ENCODE measurements at regions not wholly inside any gene's neighbourhood (a gene's known extent, or its start where the extent isn't known, plus 50 kb on each side); places are given as distances from the start of the nearest gene placed in this dataset.

GRCh38 chr2:192307530-192307929 is 112.8 kb upstream of the TMEFF2 start (continued):
- no peak for TF ChIP-seq CHD7 (IDR thresholded peaks at IDR 0.05; ENCODE audit: insufficient replicate concordance, low read length)
- no peak for TF ChIP-seq CEBPB (IDR thresholded peaks at IDR 0.05; ENCODE audit: low read depth, low read length)
- no peak for TF ChIP-seq SAP30 (IDR thresholded peaks at IDR 0.05; ENCODE audit: insufficient read depth, insufficient replicate concordance, low read length)
- TF ChIP-seq RBBP5 (IDR thresholded peaks at IDR 0.05; ENCODE audit: borderline replicate concordance, low read depth, low read length), result no peak
- no peak for TF ChIP-seq EZH2 (IDR thresholded peaks at IDR 0.05; ENCODE audit: low read depth, low read length, severe bottlenecking)
- no peak for TF ChIP-seq SRF (IDR thresholded peaks at IDR 0.05; ENCODE audit: low read depth, low read length)
- TF ChIP-seq EP300 (IDR thresholded peaks at IDR 0.05; ENCODE audit: borderline replicate concordance in 1 of 2, low read depth in 2 of 2, low read length in 2 of 2), result no peak
- TF ChIP-seq MAFK (IDR thresholded peaks at IDR 0.05; ENCODE audit: low read depth, low read length), result no peak
- TF ChIP-seq KDM5A (IDR thresholded peaks at IDR 0.05; ENCODE audit: low read length), result no peak
- TF ChIP-seq FOSL1 (IDR thresholded peaks at IDR 0.05; ENCODE audit: insufficient read depth, low read depth, low read length), result no peak
- no peak for TF ChIP-seq SP2 (IDR thresholded peaks at IDR 0.05; ENCODE audit: low read length)
- TF ChIP-seq ASH2L (IDR thresholded peaks at IDR 0.05; ENCODE audit: low read length), result no peak
